ENCODE measurements at regions not wholly inside any gene's neighbourhood (a gene's known extent, or its start where the extent isn't known, plus 50 kb on each side); places are given as distances from the start of the nearest gene placed in this dataset.

DNA sequence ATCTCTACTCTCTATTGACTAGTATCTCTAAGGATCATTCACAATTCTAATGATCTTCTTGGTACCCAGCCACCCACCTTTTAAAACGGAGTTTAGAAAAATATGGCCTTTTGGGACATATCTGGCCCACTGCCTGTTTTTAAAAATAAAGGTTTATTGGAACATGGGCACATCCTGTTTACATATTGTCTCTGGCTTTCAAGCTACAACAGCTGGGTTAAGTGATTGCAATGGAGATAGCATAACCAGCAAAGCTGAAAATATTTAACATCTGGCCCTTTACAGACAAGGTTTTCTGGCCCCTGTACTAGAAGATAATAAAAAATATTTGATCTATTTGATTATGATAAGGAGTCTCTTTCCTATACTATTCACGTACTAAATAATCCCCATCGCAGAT is 232.4 kb upstream of the RHOBTB1 start:
- DNase-seq (no peak), ATAC-seq (ENCODE audit: poor library complexity) (no peak)
- intact Hi-C loops (cut with DNase I, micrococcal nuclease): no loop called here
- POLR2A ChIA-PET: no interaction called here
- H3K27ac ChIP-seq (ENCODE audit: low read depth in 1 of 2, low read length in 2 of 2): no peak overlapping the region
- H3K9me3 ChIP-seq (ENCODE audit: control insufficient read depth in 1 of 2, insufficient read depth in 1 of 2, low read length in 2 of 2): no peaks in the 10 kb centered on the region
- Mint-ChIP-seq H3K4me1 (ENCODE audit: low read depth) (no peaks in the 10 kb centered on the region), H3K27me3 (no peaks in the 10 kb centered on the region), H3K27ac (no peak overlapping the region), H3K9me3 (no peaks in the 10 kb centered on the region), H3K36me3 (ENCODE audit: low read depth) (no peaks in the 10 kb centered on the region), H3K4me3 (no peak overlapping the region)
- no peaks in the 10 kb centered on the region for H3K4me1 ChIP-seq (ENCODE audit: insufficient read depth, low read length)
- H3K4me3 ChIP-seq (ENCODE audit: low read length): no peak overlapping the region
- CTCF ChIA-PET: no interaction called here
- H3K27me3 ChIP-seq (ENCODE audit: control insufficient read depth in 1 of 2, insufficient read depth in 2 of 2, low read length in 2 of 2): no peaks in the 10 kb centered on the region
- no peaks in the 10 kb centered on the region for H3K36me3 ChIP-seq (ENCODE audit: insufficient read depth, low read length)
- TF ChIP-seq, protein P1, sequence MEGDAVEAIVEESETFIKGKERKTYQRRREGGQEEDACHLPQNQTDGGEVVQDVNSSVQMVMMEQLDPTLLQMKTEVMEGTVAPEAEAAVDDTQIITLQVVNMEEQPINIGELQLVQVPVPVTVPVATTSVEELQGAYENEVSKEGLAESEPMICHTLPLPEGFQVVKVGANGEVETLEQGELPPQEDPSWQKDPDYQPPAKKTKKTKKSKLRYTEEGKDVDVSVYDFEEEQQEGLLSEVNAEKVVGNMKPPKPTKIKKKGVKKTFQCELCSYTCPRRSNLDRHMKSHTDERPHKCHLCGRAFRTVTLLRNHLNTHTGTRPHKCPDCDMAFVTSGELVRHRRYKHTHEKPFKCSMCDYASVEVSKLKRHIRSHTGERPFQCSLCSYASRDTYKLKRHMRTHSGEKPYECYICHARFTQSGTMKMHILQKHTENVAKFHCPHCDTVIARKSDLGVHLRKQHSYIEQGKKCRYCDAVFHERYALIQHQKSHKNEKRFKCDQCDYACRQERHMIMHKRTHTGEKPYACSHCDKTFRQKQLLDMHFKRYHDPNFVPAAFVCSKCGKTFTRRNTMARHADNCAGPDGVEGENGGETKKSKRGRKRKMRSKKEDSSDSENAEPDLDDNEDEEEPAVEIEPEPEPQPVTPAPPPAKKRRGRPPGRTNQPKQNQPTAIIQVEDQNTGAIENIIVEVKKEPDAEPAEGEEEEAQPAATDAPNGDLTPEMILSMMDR (IDR thresholded peaks at IDR 0.05): no peak

DNA sequence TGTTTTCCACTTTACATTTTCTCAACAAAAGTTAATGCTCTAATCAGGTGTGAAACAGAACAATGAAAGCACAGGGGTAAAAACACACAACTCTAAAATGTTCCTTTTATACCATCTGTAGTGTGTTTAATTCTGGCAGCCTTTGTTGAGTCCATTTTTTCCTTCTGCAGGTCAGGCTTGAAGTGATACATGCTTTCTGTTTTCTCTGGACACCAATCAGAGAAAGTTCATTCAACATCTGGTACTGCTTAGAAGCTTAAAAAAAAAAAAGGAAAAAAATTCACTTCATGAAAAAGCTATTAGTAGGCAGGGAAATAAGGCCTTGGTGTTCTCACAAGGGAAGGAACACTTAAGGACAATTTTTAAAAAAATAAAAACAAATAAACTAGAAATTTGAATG is 231.3 kb upstream of the RHOBTB1 start:
- TF ChIP-seq, protein P1 (IDR thresholded peaks at IDR 0.05): no peak
- Histone ChIP-seq H3K9me3 (ENCODE audit: control insufficient read depth in 1 of 2, insufficient read depth in 1 of 2, low read length in 2 of 2) (no peaks in the 10 kb centered on the region), H3K4me1 (ENCODE audit: insufficient read depth, low read length) (no peaks in the 10 kb centered on the region), H3K27ac (ENCODE audit: low read depth in 1 of 2, low read length in 2 of 2) (no peak overlapping the region), H3K36me3 (ENCODE audit: insufficient read depth, low read length) (no peaks in the 10 kb centered on the region), H3K4me3 (ENCODE audit: low read length) (no peak overlapping the region), H3K27me3 (ENCODE audit: control insufficient read depth in 1 of 2, insufficient read depth in 2 of 2, low read length in 2 of 2) (no peaks in the 10 kb centered on the region)
- no peaks in the 10 kb centered on the region for H3K36me3 Mint-ChIP-seq (ENCODE audit: low read depth)
- ChIA-PET POLR2A (no interaction called here), CTCF (no interaction called here)
- H3K4me3 Mint-ChIP-seq: no peak overlapping the region
- H3K4me1 Mint-ChIP-seq (ENCODE audit: low read depth): no peaks in the 10 kb centered on the region
- no peak overlapping the region for H3K27ac Mint-ChIP-seq
- DNase-seq (no peak), ATAC-seq (ENCODE audit: poor library complexity) (no peak)
- H3K9me3 Mint-ChIP-seq: no peaks in the 10 kb centered on the region
- H3K27me3 Mint-ChIP-seq: no peaks in the 10 kb centered on the region
- intact Hi-C loops (cut with DNase I, micrococcal nuclease): no loop called here

DNA sequence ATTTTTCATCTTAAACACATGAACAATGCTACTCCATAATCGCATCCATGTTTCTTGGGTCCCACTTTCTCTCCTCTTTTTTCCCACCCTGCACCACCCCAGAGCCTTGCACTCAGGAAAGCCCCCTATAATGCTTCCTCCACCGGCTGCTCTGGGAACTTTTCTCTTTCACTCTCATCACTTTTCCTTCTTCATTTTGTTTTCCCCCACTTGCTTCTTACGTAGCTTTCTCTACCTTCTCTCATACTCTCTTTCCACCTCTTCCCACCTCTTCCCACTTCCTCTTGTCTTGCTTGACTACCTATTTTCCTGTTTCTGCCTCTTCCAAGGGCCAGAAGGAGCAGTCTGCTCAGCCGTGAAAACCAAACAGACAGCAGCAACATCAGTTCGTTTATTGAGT is 229.5 kb upstream of the RHOBTB1 start:
- Mint-ChIP-seq H3K27me3 (no peaks in the 10 kb centered on the region), H3K4me3 (no peak overlapping the region), H3K4me1 (ENCODE audit: low read depth) (no peaks in the 10 kb centered on the region), H3K9me3 (no peaks in the 10 kb centered on the region), H3K27ac (no peak overlapping the region), H3K36me3 (ENCODE audit: low read depth) (no peaks in the 10 kb centered on the region)
- Histone ChIP-seq H3K27ac (ENCODE audit: low read depth in 1 of 2, low read length in 2 of 2) (no peak overlapping the region), H3K4me3 (ENCODE audit: low read length) (no peak overlapping the region), H3K4me1 (ENCODE audit: insufficient read depth, low read length) (no peaks in the 10 kb centered on the region), H3K9me3 (ENCODE audit: control insufficient read depth in 1 of 2, insufficient read depth in 1 of 2, low read length in 2 of 2) (no peaks in the 10 kb centered on the region), H3K36me3 (ENCODE audit: insufficient read depth, low read length) (no peaks in the 10 kb centered on the region), H3K27me3 (ENCODE audit: control insufficient read depth in 1 of 2, insufficient read depth in 2 of 2, low read length in 2 of 2) (no peaks in the 10 kb centered on the region)
- ATAC-seq (ENCODE audit: poor library complexity) (no peak), DNase-seq (no peak)
- intact Hi-C loops (cut with DNase I, micrococcal nuclease): no loop called here
- CTCF ChIA-PET: no interaction called here
- TF ChIP-seq, protein P1 (IDR thresholded peaks at IDR 0.05): no peak
- POLR2A ChIA-PET: no interaction called here

Measured in CD4-positive, alpha-beta T cell (primary cell).